Activated T-cell treated with anti-CD3 and anti-CD28 coated beads, Interleukin-2, amount 50 U/mL, for 48 hours (primary cell): ENCODE measurements at regions not wholly inside any gene's neighbourhood (a gene's known extent, or its start where the extent isn't known, plus 50 kb on each side); places are given as distances from the start of the nearest gene placed in this dataset.

Experiments used
- DNase-seq, 2 experiments: peaks; one replicate each; pipeline ENCODE4 v3.0.0-alpha.2; 2020

DNA sequence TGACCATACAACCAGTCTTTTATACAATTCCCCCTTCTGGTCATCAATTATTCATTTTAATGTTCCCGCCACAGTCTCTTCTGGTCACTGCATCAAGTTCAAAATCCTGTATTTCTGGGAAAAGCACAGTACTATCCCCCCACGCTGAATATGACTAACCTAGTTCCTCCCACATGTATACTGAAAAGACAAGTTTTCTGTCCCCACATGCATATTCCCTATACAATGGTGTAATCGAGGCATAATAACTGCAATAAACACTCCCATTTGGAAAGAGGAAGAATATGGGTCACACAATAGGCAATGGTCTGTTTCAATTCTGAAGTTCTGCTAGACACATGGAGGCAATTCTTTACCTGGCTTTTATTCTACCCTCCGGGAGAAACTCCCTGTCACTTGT, 344.9 kb downstream of the EFNA5 start:
- DNase-seq, result no peak

DNA sequence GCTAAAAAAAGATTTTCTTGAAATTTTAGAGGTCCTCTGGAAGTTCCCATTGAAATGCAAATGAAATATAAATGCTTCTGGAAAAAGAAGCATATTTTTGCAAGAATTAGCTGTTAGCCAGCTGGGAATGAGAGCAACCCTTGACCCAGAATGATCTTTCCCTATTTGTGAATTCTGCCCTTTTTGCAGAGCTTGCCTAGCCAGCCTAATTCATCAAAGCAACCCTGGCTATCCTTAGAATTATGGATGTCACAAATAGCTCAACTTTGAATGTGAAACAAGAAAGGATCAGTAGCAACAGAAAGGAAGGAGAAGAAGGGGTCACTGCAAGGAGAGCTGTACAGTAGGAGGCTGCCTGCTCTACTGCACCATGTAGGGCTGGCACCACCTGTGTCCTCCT, 345.9 kb downstream of the EFNA5 start:
- DNase-seq, result no peak

DNA sequence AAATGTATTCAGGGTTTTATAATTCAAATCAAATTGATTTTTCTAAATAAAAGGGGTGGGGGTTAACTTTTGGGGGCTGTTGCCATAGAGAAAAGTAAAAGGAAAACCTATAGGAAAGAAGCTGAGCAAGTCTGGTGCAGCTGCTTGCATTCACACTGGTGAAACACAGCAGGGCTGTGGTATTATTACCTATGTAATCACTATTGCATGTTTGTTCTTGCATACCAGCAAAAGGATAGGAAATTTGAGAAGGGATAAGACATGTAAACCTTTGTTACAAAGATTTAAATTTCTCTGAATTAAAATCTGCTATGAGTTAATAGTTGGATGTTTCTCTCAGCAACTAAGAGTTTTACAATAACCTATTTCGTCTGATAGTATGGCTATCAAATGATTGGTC, 346.7 kb downstream of the EFNA5 start:
- no peak for DNase-seq

DNA sequence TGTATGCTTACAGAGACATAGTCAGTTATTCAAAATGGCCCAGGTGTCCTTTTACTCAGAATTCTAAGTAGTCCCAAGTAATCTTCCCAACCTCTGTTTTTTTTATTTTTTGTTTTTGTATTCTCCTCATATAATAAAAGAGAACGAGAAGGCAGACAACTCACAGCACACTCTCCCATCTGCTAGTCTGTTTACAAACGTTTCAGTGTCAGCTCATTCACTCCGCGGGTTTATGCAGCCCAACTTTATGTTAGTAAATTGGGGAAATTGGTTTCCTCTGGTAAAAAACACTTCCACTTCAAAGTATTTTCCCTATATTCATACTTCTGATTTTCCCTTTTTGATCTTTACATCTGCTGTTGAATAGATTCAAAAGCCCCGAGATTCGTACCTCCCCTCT, 347.2 kb downstream of the EFNA5 start:
- no peak for DNase-seq

DNA sequence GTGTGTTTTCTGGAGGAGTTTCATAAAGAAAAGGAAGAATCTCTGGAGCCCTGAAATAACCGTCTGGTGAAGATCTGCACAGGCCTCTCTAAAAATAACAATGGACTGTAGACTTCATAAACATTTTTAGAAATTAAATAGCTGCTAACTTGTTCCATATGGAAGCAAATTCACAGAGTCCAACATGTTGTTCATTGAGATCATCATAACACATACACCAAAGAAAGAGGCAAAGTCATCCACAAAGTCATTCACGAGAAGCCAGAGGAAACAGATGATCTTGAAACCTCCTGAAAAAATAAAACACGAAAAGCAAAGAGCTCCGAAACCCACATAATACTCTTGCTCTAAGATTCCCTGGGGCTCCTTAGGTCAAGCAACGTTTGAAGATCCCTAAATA, 347.8 kb downstream of the EFNA5 start:
- DNase-seq, result no peak

GRCh38 chr5:107321906-107322305, 348.8 kb downstream of the EFNA5 start:
- DNase-seq, result no peak

- DNase-seq, result no peak
Observed at GRCh38 chr5:107320846-107321245, 349.9 kb downstream of the EFNA5 start.

DNA sequence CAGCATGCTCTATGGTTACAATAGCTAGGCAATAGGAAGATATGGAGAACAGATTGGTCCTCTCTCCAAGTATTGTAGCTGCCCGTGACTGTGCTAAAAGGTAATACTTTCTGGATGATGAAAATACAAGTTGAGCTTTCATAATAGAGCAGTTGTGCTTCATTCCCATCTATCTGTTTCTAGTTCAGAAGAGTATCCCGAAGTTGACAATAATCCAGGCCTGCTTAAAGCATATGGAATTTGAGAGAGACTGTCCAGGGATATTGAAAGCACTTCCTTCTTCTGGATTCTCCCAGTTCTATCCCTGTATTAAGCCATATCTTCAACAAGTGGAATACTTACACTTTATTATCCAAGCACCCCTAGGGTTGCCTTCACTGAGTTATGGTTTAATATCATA, 350.4 kb downstream of the EFNA5 start:
- DNase-seq, result no peak

DNA sequence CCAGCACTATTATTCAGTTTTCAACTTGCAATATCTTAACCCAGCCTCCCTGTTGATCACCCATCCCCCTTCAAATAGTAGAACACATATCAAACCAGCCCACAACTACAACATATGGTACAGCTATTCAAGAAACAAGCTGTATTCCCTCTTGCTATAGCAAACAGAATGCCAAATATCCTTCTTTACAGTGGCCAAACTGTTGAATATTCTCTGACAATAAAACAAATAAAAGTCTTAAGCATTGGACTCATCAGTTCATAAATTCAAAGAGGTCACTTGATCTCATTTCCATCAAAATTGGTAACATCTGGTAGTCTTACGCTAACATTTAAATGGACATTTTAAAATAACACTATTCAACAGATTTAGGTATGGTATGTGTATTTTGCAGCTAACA, 350.8 kb downstream of the EFNA5 start:
- DNase-seq, result no peak

DNA sequence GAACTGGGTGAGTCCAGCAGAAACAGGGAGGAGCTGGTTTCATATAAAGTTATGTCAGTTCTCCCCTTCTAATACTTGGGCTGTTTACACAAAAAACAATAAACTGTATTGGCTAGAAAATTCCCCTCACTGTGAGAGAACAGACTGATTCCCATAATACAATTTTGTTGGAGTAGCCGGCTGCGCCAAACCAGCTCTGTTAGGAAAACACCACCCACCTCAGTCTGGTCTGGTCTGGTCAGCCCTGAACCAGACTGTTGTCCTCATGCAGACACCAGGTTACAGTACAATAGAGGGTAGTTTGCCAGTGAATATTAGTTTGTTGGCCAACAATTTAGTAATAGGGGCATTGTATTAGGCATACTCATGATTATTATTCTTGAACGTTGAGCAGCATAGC, 356.4 kb downstream of the EFNA5 start:
- DNase-seq, result no peak

DNA sequence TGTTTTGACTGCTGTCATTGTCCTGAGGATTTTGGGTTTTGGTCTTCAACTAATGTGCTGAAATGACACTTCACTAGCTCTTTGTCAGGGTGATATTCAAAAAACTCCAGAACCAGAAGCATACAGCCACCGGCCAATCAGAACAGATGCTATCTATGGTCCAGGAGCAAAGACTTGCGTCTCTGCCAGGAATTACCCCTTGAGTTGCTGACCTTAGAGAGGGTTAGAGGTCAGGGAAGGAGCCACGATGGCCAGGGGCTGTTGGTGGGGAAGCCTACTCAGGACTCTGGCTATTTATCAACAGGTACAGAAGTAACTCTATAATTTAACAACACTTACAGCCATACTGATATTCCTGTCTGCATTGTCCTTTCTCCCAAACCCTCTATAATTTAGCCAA, 356.8 kb downstream of the EFNA5 start:
- DNase-seq, result no peak

DNA sequence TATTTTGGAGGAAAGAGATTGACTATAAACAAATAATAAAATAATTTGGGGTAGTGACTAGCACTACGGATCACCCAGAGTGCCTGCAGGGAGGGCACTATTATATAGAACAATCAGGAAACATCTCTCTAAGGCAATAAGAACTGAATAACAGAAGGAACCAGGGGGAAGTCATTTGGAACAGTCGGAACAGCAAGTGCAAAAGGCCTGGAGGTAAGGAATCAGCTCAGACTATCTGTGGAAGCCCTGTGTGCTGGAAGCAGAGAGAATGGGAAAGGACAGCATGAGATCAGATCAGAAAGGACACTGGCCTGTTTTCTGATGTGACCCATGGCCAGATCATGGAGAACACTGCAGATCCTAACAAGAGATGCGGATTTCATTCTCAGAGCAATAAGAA, 357.6 kb downstream of the EFNA5 start:
- no peak for DNase-seq

DNA sequence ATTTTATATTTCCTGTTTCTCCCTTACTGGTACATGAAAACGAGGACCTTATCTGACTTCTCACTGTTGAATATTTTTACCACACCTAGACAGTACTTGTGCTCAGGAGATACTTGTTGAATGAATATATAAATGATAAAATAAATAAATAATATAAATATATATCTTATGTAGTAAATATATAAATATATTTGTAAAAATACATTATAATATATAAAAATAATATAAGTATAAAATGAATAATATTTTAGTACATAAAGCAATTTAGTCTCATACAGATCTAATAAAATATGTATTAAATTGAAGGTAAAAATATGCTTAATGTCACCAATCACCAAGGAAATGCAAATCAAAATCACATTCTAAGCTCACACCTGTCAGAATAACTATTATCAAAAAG, 360.6 kb downstream of the EFNA5 start:
- no peak for DNase-seq

DNA sequence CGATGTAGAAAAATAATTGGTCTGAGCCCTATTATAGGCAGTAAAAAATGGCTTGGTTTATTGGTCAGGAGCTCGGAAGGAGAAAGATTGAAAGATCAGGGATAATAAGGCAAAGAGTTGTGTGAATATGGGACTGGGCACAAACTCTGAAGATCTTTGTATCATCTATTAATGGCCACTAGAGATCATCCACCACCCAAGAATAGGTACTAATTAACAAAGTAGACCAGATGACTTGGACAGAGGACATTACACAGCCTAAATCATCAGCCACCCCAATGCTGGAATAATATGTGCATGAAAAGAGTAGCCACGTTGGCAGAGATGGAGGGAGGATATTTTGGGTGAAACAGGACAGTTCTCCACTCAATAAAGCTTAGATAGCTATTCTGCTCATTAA, 364.1 kb downstream of the EFNA5 start:
- no peak for DNase-seq

DNA sequence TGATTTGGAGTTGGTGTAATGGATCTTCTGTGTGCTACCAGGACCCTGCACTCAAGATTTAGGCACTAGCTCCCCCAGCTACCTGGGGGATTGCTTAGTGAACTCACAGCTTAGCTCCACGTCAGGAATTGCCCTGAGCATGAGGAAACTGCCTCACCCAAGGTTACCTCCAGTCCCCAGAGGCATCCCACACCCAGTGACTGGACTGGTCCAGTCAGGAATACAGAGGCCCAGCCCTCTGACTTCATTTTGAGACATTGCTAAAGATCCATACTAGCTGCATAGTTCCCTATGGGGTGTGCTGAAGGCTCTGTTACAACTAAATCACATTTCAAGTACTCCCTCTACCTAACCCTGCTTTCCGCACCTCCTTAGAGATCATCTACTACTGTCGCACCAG, 364.7 kb downstream of the EFNA5 start:
- no peak for DNase-seq

GRCh38 chr5:107304684-107305083, 366.1 kb downstream of the EFNA5 start:
- no peak for DNase-seq

DNA sequence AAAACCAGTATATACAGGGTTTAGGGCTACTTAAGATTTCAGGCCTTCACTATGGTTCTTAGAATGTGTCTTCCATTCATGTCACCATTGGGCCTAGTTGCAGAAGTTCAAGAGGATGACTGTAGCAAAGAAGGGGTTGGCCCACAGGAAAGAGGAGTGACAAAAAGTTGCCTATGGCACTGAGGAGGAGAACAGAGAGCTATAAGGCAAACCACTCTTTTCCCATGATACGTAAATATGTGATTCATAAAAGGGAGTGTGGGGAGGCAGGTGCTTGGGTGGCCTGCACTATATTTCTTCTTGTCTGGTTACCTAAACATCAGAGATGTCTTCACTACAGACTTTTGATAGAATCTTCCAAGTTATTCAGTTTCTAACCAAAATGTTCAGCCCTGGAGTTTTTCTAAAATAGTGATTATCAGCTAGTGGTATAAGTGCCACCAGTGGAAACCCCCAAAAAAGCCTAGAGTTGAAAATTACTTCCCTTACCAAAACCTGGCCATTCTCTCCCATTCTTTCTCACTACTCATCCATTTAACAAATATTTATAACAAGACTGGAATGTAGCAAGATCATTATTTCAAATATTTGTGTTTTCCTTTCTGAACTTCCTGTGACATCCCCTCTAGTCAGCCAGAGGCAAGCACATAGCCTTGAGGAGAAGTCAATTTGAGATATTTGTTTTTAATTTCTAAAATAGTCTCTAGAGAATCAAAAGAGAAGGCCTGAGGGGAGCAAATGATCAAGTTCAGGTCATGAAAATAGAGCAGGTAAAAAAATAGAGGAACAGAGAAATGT, 367.4 kb downstream of the EFNA5 start:
- DNase-seq, result no peak

- no peak for DNase-seq
Observed at GRCh38 chr5:107302441-107302840, 368.3 kb downstream of the EFNA5 start.

GRCh38 chr5:107301999-107302398, 368.7 kb downstream of the EFNA5 start:
- no peak for DNase-seq

DNA sequence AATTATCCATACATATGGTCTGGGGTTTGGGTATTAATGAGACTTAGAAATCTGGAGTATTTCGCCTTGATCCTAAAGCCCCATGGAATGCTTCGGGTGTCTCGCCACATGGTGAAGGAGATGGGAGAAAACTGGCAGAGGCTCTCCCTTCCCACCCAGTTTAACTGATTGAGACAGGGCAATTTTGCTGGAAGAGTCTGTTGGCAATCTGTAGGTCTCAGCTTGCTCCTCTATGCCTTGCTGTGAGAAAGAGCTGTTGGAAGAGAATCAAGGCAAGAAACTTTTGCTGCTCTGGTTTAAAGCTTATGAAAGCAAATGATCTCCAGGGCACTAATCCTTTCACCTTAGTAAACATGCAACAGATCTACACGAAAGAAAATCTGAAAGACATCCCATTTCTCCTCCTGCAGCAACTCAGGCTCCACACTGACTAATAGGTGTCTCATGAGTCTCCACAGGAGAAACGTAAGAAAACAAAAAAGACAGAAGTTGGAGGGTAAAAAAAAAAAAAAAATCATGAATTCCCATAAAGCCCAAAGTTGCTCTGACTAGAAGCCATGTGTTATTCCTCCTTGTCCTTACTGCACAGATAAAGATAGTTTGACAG, 369.9 kb downstream of the EFNA5 start:
- no peak for DNase-seq

- no peak for DNase-seq
Observed at GRCh38 chr5:107296572-107296971, 374.2 kb downstream of the EFNA5 start.

- no peak for DNase-seq
Observed at GRCh38 chr5:107295914-107296313, 374.8 kb downstream of the EFNA5 start.

- DNase-seq, result no peak
Observed at GRCh38 chr5:107294669-107295068, 376.1 kb downstream of the EFNA5 start.

DNA sequence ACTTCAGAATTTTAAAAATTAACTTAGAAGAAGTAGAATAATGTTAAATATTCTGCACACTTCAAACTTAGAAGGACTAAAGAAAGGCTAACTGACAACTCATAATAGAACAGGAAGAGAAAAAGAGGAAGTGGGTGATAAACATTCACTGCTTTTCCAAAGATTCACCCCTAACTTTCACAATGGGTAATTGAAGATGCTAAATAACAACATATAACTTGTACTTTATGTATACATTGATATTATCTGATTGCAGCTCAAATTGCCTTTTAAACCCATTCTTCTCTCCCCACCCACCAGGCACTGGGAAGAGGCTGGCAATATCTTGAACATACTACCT, 376.6 kb downstream of the EFNA5 start:
- DNase-seq, result no peak

DNA sequence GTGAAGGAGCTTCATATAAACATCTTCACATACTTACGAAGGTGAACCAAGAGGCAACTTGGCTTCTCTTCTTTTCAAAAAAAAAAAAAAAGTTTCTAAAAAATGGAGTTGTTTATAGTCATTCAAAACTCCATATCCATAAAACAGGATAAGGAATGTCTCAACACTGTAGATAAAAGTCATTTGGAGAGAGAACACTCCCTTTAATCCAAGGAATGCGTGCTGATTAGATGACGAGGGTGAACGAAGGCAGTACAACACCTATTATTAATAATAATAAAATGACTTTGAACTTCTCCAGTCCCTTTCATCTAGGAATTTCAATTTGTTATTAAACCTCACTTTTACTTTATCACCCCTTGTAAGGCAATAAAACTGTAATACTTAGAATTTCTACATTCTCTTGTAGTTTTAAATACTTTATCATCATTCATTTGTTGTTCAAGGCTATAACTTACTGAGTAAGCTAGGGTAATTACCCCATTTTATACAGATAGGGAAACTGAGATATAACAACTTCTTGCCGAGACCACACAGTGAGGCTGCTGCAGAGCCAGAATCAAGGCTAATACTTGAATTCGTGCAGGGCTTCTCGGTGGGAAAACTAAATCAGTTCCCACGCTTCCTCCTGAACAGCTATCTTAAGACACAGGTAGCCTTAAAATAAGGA, 377.1 kb downstream of the EFNA5 start:
- no peak for DNase-seq
